ENCODE measurements at regions not wholly inside any gene's neighbourhood (a gene's known extent, or its start where the extent isn't known, plus 50 kb on each side); places are given as distances from the start of the nearest gene placed in this dataset.

- DNase-seq: no peak
- ATAC-seq (ENCODE audit: low FRiP score in 2 of 2): no peak
Observed at GRCh38 chr2:39570614-39571013, 95.1 kb upstream of the TMEM178A start.

DNA sequence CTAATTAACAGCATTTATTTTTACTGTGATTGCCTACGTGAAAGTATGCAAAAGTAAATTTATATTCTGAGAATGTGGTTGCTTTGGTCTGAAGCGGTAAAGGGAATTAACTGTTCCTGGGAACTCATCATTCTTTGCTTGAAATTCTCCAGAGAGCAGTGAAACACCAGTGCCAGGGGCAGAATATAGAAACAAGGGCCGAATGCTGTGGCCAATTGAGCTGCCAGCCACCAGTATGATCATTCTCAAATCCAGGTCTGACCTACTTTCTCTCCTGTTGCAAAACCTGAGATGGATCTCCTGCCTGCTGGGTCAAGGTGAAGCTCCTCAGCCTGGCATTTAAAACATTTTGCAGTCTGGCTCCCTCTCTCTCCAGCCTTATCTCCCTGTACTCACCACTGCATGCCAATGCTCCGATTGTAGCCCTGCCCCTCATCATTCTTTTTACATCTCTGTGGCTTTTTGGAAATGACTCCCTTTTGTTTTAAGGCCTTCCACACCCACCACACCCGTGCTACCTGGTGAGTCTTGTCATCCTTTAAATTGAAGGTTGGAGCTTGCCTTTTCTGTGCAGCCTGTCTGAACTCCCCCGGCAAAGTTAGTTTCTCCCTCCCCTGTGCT lies 94.5 kb upstream of the TMEM178A start:
- ATAC-seq (ENCODE audit: low FRiP score in 2 of 2): no peak
- no peak overlapping the region for H3K4me3 ChIP-seq
- no peak for TF ChIP-seq CTCF (IDR thresholded peaks at IDR 0.05)
- no peaks in the 10 kb centered on the region for H3K36me3 ChIP-seq
- H3K27ac ChIP-seq: no peak overlapping the region
- no peak for DNase-seq
- H3K27me3 ChIP-seq: no peaks in the 10 kb centered on the region
- H3K4me1 ChIP-seq: peaks cover 0 to 4% (median 1%) of the 10 kb centered on the region in 4 donors
- 71 to 75% methylated on average over 6 of the region's 6 CpGs for WGBS, 2 donors
- no peaks in the 10 kb centered on the region for H3K9me3 ChIP-seq

More at GRCh38 chr2:39570614-39571013, 95.1 kb upstream of the TMEM178A start:
- Histone ChIP-seq H3K27ac (no peak overlapping the region), H3K36me3 (no peaks in the 10 kb centered on the region), H3K9me3 (no peaks in the 10 kb centered on the region), H3K4me3 (no peak overlapping the region), H3K27me3 (no peaks in the 10 kb centered on the region), H3K4me1 (peaks cover 0 to 4% (median 1%) of the 10 kb centered on the region in 4 donors)
- TF ChIP-seq CTCF (IDR thresholded peaks at IDR 0.05) (no peak), POLR2AphosphoS5 (IDR thresholded peaks at IDR 0.05) (no peak), POLR2A (IDR thresholded peaks at IDR 0.05) (no peak), EP300 (IDR thresholded peaks at IDR 0.05) (no peak)
- 82 to 83% methylated on average over 3 of the region's 3 CpGs for WGBS, 2 donors

GRCh38 chr2:39573276-39573675 lies 92.4 kb upstream of the TMEM178A start:
- Histone ChIP-seq H3K36me3 (no peaks in the 10 kb centered on the region), H3K27ac (no peak overlapping the region), H3K4me3 (no peak overlapping the region), H3K9me3 (no peaks in the 10 kb centered on the region), H3K4me1 (peaks cover 0 to 2% (median under 1%) of the 10 kb centered on the region in 4 donors), H3K27me3 (no peaks in the 10 kb centered on the region)
- TF ChIP-seq EP300 (IDR thresholded peaks at IDR 0.05): no peak
- no peak for TF ChIP-seq POLR2AphosphoS5 (IDR thresholded peaks at IDR 0.05)
- TF ChIP-seq CTCF (IDR thresholded peaks at IDR 0.05): no peak
- TF ChIP-seq POLR2A (IDR thresholded peaks at IDR 0.05): no peak
- 79 to 97% methylated on average over 1 of the region's 1 CpG for WGBS, 2 donors
- ATAC-seq (ENCODE audit: low FRiP score in 2 of 2) (no peak), DNase-seq (no peak)

- no peaks in the 10 kb centered on the region for H3K36me3 ChIP-seq
- no peak overlapping the region for H3K27ac ChIP-seq
- WGBS, 2 donors: 91 to 100% methylated on average over 1 of the region's 1 CpG
- H3K9me3 ChIP-seq: peaks cover 0 to 10% (median under 1%) of the 10 kb centered on the region in 4 donors
- H3K4me1 ChIP-seq: no peaks in the 10 kb centered on the region
- no peak overlapping the region for H3K4me3 ChIP-seq
- DNase-seq (no peak), ATAC-seq (ENCODE audit: low FRiP score in 2 of 2) (no peak)
- no peak for TF ChIP-seq EP300 (IDR thresholded peaks at IDR 0.05)
- TF ChIP-seq CTCF (IDR thresholded peaks at IDR 0.05): no peak
- no peak for TF ChIP-seq POLR2AphosphoS5 (IDR thresholded peaks at IDR 0.05)
- TF ChIP-seq POLR2A (IDR thresholded peaks at IDR 0.05): no peak
- no peaks in the 10 kb centered on the region for H3K27me3 ChIP-seq
Observed at GRCh38 chr2:39581866-39582265, 83.9 kb upstream of the TMEM178A start.

DNA sequence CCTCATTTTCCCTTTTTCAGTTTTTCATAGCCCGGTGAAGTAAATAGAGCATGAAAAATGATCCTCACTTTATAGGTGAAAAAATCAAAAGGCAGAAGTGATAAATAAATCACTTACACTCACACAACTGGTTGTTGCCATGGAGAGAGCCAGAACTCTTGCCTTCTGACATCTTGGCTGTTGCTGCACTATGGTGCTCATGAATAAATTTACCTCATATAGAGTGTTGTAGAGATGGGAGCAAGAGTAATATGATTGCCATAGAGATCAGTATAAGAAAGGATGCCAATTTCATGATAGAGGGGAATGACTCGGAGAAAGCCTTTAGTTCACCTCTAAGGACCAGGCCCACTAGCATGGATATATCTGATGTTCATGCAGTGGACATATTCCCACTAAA lies 82.5 kb upstream of the TMEM178A start:
- Histone ChIP-seq H3K4me3 (no peak overlapping the region), H3K4me1 (no peaks in the 10 kb centered on the region), H3K36me3 (no peaks in the 10 kb centered on the region), H3K27ac (no peak overlapping the region), H3K27me3 (no peaks in the 10 kb centered on the region), H3K9me3 (peaks cover 0 to 10% (median 1%) of the 10 kb centered on the region in 4 donors)
- ATAC-seq (ENCODE audit: low FRiP score in 2 of 2) (no peak), DNase-seq (no peak)
- WGBS, 2 donors: 92 to 94% methylated on average over 2 of the region's 2 CpGs
- TF ChIP-seq CTCF (IDR thresholded peaks at IDR 0.05) (no peak), EP300 (IDR thresholded peaks at IDR 0.05) (no peak), POLR2AphosphoS5 (IDR thresholded peaks at IDR 0.05) (no peak), POLR2A (IDR thresholded peaks at IDR 0.05) (no peak)
